Mesendoderm (in vitro differentiated cells): ENCODE measurements at regions not wholly inside any gene's neighbourhood (a gene's known extent, or its start where the extent isn't known, plus 50 kb on each side); places are given as distances from the start of the nearest gene placed in this dataset.
A peak's percentile ranks its signal among the peaks of the same experiment; 100 is the strongest.

ENCODE experiments used
- DNase-seq: peaks from one replicate; pipeline ENCODE4 v3.0.0; 2013
- H2AK5ac ChIP-seq: 2 replicates; pipeline ENCODE4 v1.6.1; 2013; ENCODE audit warnings: low read length, inconsistent platforms
- H2BK120ac ChIP-seq: 2 replicates; pipeline ENCODE4 v1.6.1; 2013; ENCODE audit warnings: low read depth, mild to moderate bottlenecking, low read length, moderate library complexity, mixed read lengths
- H2BK15ac ChIP-seq: replicated peaks from 2 replicates; pipeline ENCODE4 v1.6.1; 2013; ENCODE audit warnings: low read depth, mild to moderate bottlenecking, moderate library complexity
- H2BK5ac ChIP-seq: 2 replicates; pipeline ENCODE4 v1.6.1; 2013; ENCODE audit warnings: low read length, inconsistent platforms
- H3K18ac ChIP-seq: 2 replicates; pipeline ENCODE4 v1.6.1; 2013; ENCODE audit warnings: mild to moderate bottlenecking, low read length, mixed read lengths
- H3K23ac ChIP-seq: one replicate; pipeline ENCODE4 v1.6.1; 2013; ENCODE audit warnings: low read length
- H3K27ac ChIP-seq: 2 replicates; pipeline ENCODE4 v1.5.1; 2013; ENCODE audit warnings: low read depth, mild to moderate bottlenecking, inconsistent platforms, low read length, moderate library complexity
- H3K27me3 ChIP-seq: 2 replicates; pipeline ENCODE4 v1.6.1; 2013; ENCODE audit warnings: low read length, control low read depth, mild to moderate bottlenecking, inconsistent platforms; ENCODE audit not compliant: insufficient read depth, poor library complexity
- H3K36me3 ChIP-seq: 2 replicates; pipeline ENCODE4 v1.6.1; 2013; ENCODE audit warnings: low read length, inconsistent platforms; ENCODE audit not compliant: control insufficient read depth, insufficient read depth
- H3K4ac ChIP-seq: one replicate; pipeline ENCODE4 v1.6.1; 2013; ENCODE audit warnings: low read depth, mild to moderate bottlenecking, low read length, moderate library complexity
- H3K4me1 ChIP-seq: 2 replicates; pipeline ENCODE4 v1.6.1; 2013; ENCODE audit warnings: low read depth, low read length, inconsistent platforms; ENCODE audit not compliant: control insufficient read depth
- H3K4me2 ChIP-seq: 2 replicates; pipeline ENCODE4 v1.6.1; 2013; ENCODE audit warnings: low read length
- H3K4me3 ChIP-seq: 2 replicates; pipeline ENCODE4 v1.5.1; 2013; ENCODE audit warnings: mild to moderate bottlenecking, low read length
- H3K56ac ChIP-seq: one replicate; pipeline ENCODE4 v1.6.1; 2013; ENCODE audit warnings: low read length
- H3K79me1 ChIP-seq: 2 replicates; pipeline ENCODE4 v1.6.1; 2013; ENCODE audit warnings: low read length, inconsistent platforms
- H3K79me2 ChIP-seq: 2 replicates; pipeline ENCODE4 v1.6.1; 2013; ENCODE audit warnings: mild to moderate bottlenecking, low read length; ENCODE audit not compliant: control insufficient read depth, insufficient read depth
- H3K9ac ChIP-seq: 2 replicates; pipeline ENCODE4 v1.6.1; 2013; ENCODE audit warnings: low read length, inconsistent platforms
- H4K5ac ChIP-seq: one replicate; pipeline ENCODE4 v1.6.1; 2013; ENCODE audit warnings: low read length
- H4K8ac ChIP-seq: one replicate; pipeline ENCODE4 v1.6.1; 2013; ENCODE audit warnings: low read depth, mild to moderate bottlenecking, control low read depth, low read length, moderate library complexity
- WGBS: extraction: QIAGEN DNeasy Blood & Tissue Kit; methylation state at CpG from one replicate; pipeline ENCODE4 v1.1.7; 2013; ENCODE audit warnings: low lambda C conversion rate, missing lambda C conversion rate; ENCODE audit not compliant: insufficient coverage; ENCODE audit errors: extremely low coverage; 5-methylcytosine and 5-hydroxymethylcytosine counted together

GRCh38 chr1:5291889-5292288 lies 637.5 kb downstream of the AJAP1 start:
- Histone ChIP-seq H3K36me3 (no peaks in the 10 kb centered on the region), H3K4ac (no peak overlapping the region), H2BK120ac (no peak overlapping the region), H3K18ac (no peak overlapping the region), H4K5ac (no peak overlapping the region), H3K9ac (no peak overlapping the region), H3K79me1 (no peaks in the 10 kb centered on the region), H3K79me2 (no peaks in the 10 kb centered on the region), H3K27ac (no peak overlapping the region), H2BK5ac (no peak overlapping the region), H2AK5ac (no peak overlapping the region), H3K27me3 (no peaks in the 10 kb centered on the region), H3K23ac (no peak overlapping the region), H3K56ac (no peak overlapping the region), H3K4me1 (no peaks in the 10 kb centered on the region), H3K4me2 (no peak overlapping the region), H2BK15ac (no peak overlapping the region), H3K4me3 (no peak overlapping the region), H4K8ac (no peak overlapping the region)
- no CpG with 5 or more reads among the region's 6 CpGs for WGBS
- DNase-seq, result no peak

GRCh38 chr1:5287178-5288150 lies 633.1 kb downstream of the AJAP1 start:
- no peaks in the 10 kb centered on the region for H3K4me1 ChIP-seq
- H3K27me3 ChIP-seq, result no peaks in the 10 kb centered on the region
- no peaks in the 10 kb centered on the region for H3K36me3 ChIP-seq
- no peaks in the 10 kb centered on the region for H3K79me1 ChIP-seq
- H3K4me2 ChIP-seq, result no peak overlapping the region
- no peak overlapping the region for H3K56ac ChIP-seq
- H3K27ac ChIP-seq, result no peak overlapping the region
- no peak overlapping the region for H2AK5ac ChIP-seq
- no CpG with 5 or more reads among the region's 17 CpGs for WGBS
- H3K9ac ChIP-seq, result no peak overlapping the region
- no peak overlapping the region for H4K5ac ChIP-seq
- H2BK120ac ChIP-seq, result no peak overlapping the region
- H3K18ac ChIP-seq, result no peak overlapping the region
- no peak for DNase-seq
- no peaks in the 10 kb centered on the region for H3K79me2 ChIP-seq
- no peak overlapping the region for H3K4me3 ChIP-seq
- no peak overlapping the region for H2BK5ac ChIP-seq
- H4K8ac ChIP-seq, result no peak overlapping the region
- H3K4ac ChIP-seq, result no peak overlapping the region
- H3K23ac ChIP-seq, result no peak overlapping the region
- H2BK15ac ChIP-seq, result no peak overlapping the region

GRCh38 chr1:5286244-5286643 lies 631.8 kb downstream of the AJAP1 start:
- Histone ChIP-seq H3K56ac (no peak overlapping the region), H3K27me3 (no peaks in the 10 kb centered on the region), H3K4ac (no peak overlapping the region), H3K36me3 (no peaks in the 10 kb centered on the region), H3K27ac (no peak overlapping the region), H3K23ac (no peak overlapping the region), H2BK15ac (no peak overlapping the region), H3K4me2 (no peak overlapping the region), H3K4me1 (no peaks in the 10 kb centered on the region), H2BK120ac (no peak overlapping the region), H3K79me2 (no peaks in the 10 kb centered on the region), H3K79me1 (no peaks in the 10 kb centered on the region), H4K5ac (no peak overlapping the region), H3K9ac (no peak overlapping the region), H3K18ac (no peak overlapping the region), H2AK5ac (no peak overlapping the region), H4K8ac (no peak overlapping the region), H3K4me3 (no peak overlapping the region), H2BK5ac (no peak overlapping the region)
- WGBS, result no CpG with 5 or more reads among the region's 2 CpGs
- DNase-seq, result no peak

GRCh38 chr1:5274527-5274926 lies 620.1 kb downstream of the AJAP1 start:
- Histone ChIP-seq H3K18ac (no peak overlapping the region), H3K4me2 (no peak overlapping the region), H2BK15ac (no peak overlapping the region), H2BK5ac (no peak overlapping the region), H3K9ac (no peak overlapping the region), H3K27me3 (no peaks in the 10 kb centered on the region), H2AK5ac (no peak overlapping the region), H3K79me2 (no peaks in the 10 kb centered on the region), H3K4me3 (no peak overlapping the region), H3K27ac (no peak overlapping the region), H3K4ac (no peak overlapping the region), H3K23ac (no peak overlapping the region), H3K56ac (peak overlapping the region; percentile 49), H3K4me1 (peaks cover 11% of the 10 kb centered on the region), H2BK120ac (no peak overlapping the region), H4K5ac (no peak overlapping the region), H3K79me1 (no peaks in the 10 kb centered on the region), H4K8ac (no peak overlapping the region), H3K36me3 (no peaks in the 10 kb centered on the region)
- DNase-seq, result peak; percentile 46
- WGBS, result no CpG with 5 or more reads among the region's 5 CpGs

- Histone ChIP-seq H3K36me3 (no peaks in the 10 kb centered on the region), H3K56ac (peak overlapping the region; percentile 19), H3K4me2 (no peak overlapping the region), H2BK5ac (no peak overlapping the region), H3K9ac (no peak overlapping the region), H2AK5ac (no peak overlapping the region), H3K27ac (no peak overlapping the region), H2BK15ac (no peak overlapping the region), H2BK120ac (no peak overlapping the region), H3K79me2 (no peaks in the 10 kb centered on the region), H3K4me1 (peaks cover 11% of the 10 kb centered on the region), H4K8ac (no peak overlapping the region), H3K27me3 (no peaks in the 10 kb centered on the region), H3K4ac (no peak overlapping the region), H4K5ac (no peak overlapping the region), H3K23ac (no peak overlapping the region), H3K18ac (no peak overlapping the region), H3K79me1 (no peaks in the 10 kb centered on the region), H3K4me3 (no peak overlapping the region)
- WGBS, result no CpG with 5 or more reads among the region's 3 CpGs
- DNase-seq, result peak; percentile 61
These were observed 619.0 kb downstream of the AJAP1 start for GRCh38 chr1:5273280-5274003.
